SK-N-SH (cell line): ENCODE measurements at regions not wholly inside any gene's neighbourhood (a gene's known extent, or its start where the extent isn't known, plus 50 kb on each side); places are given as distances from the start of the nearest gene placed in this dataset.

Experiments
- CTCF ChIA-PET: fragments of 300-600, 350-600 bp; formaldehyde crosslinking; extraction: SDS; loops from one replicate; lab custom pipeline; 2021; lab: Yijun Ruan, JAX
- POLR2A ChIA-PET: fragments of 350-600 bp; sonication (Branson Sonifier 250); formaldehyde crosslinking; extraction: SDS; loops from one replicate; lab custom pipeline; 2020; ENCODE audit warnings: antibody characterized with exemption, inconsistent platforms; lab: Yijun Ruan, JAX
- DNase-seq: peaks from one replicate; pipeline ENCODE4 v3.0.0; 2012
- H2AFZ ChIP-seq: fragments of 200-600 bp; sonication (generic); 2 replicates; pipeline ENCODE4 v1.8.1; 2016; ENCODE audit warnings: antibody characterized with exemption, mild to moderate bottlenecking, low read depth
- H3F3A ChIP-seq: fragments of 200-600 bp; sonication (generic); replicated peaks from 2 replicates; pipeline ENCODE3; 2016; ENCODE audit warnings: antibody characterized with exemption, mild to moderate bottlenecking; ENCODE audit not compliant: insufficient read depth
- H3K27ac ChIP-seq, 2 experiments: fragments of 200-500 bp in 1 of 2; fragments of 200-600 bp in 1 of 2; sonication (Bioruptor generic) in 1 of 2; sonication (generic), shearing (Covaris generic) in 1 of 2; 2 replicates each; pipeline versions ENCODE4 v1.5.1 to v1.6.1; 2014 to 2016; ENCODE audit warnings: low read depth in 2 of 2, inconsistent platforms in 1 of 2, low read length in 1 of 2, mild to moderate bottlenecking in 1 of 2, mixed read lengths in 1 of 2
- H3K27me3 ChIP-seq: fragments of 200-600 bp; sonication (generic), shearing (Covaris generic); 2 replicates; pipeline ENCODE4 v1.6.1; 2016; ENCODE audit warnings: mixed run types; ENCODE audit not compliant: insufficient read depth
- H3K36me3 ChIP-seq, 2 experiments: fragments of 200-500 bp in 1 of 2; fragments of 200-600 bp in 1 of 2; sonication (Bioruptor generic) in 1 of 2; sonication (generic) in 1 of 2; replicated peaks in 1 of 2; 2 replicates each; pipeline versions ENCODE3 to v1.5.1; 2014 to 2016; ENCODE audit warnings: low read length in 1 of 2, mild to moderate bottlenecking in 1 of 2; ENCODE audit not compliant: insufficient read depth in 2 of 2, control insufficient read depth in 1 of 2
- H3K4me1 ChIP-seq, 2 experiments: fragments of 200-500 bp in 1 of 2; fragments of 200-600 bp in 1 of 2; sonication (Bioruptor generic) in 1 of 2; sonication (generic), shearing (Covaris generic) in 1 of 2; 2 replicates each; pipeline versions ENCODE4 v1.5.1 to v1.6.1; 2014 to 2016; ENCODE audit warnings: low read depth in 1 of 2, low read length in 1 of 2, mixed run types in 1 of 2; ENCODE audit not compliant: insufficient read depth in 2 of 2, control insufficient read depth in 1 of 2
- H3K4me2 ChIP-seq: fragments of 200-600 bp; sonication (generic), shearing (Covaris generic); 2 replicates; pipeline ENCODE4 v1.6.1; 2017; ENCODE audit warnings: mixed run types
- H3K4me3 ChIP-seq, 2 experiments: fragments of 200-500 bp in 1 of 2; fragments of 200-600 bp in 1 of 2; sonication (Bioruptor generic) in 1 of 2; sonication (generic), shearing (Covaris generic) in 1 of 2; 2 replicates each; pipeline versions ENCODE4 v1.5.1 to v1.8.1; 2014 to 2016; ENCODE audit warnings: low read depth in 2 of 2, inconsistent platforms in 1 of 2, low read length in 1 of 2, mild to moderate bottlenecking in 1 of 2, mixed read lengths in 1 of 2, moderate library complexity in 1 of 2
- H3K79me2 ChIP-seq: fragments of 200-600 bp; sonication (generic); 2 replicates; pipeline ENCODE4 v1.8.1; 2017; ENCODE audit warnings: mild to moderate bottlenecking; ENCODE audit not compliant: insufficient read depth
- H3K9ac ChIP-seq: fragments of 200-600 bp; sonication (generic); 2 replicates; pipeline ENCODE4 v1.6.1; 2017; ENCODE audit warnings: mixed run types
- H3K9me2 ChIP-seq: fragments of 200-600 bp; sonication (generic); 2 replicates; pipeline ENCODE4 v1.6.1; 2017; ENCODE audit warnings: mixed run types
- H3K9me3 ChIP-seq: fragments of 200-600 bp; sonication (generic); 2 replicates; pipeline ENCODE4 v1.6.1; 2017; ENCODE audit warnings: mixed run types, mild to moderate bottlenecking, moderate library complexity
- H4K20me1 ChIP-seq: fragments of 200-600 bp; sonication (generic); 2 replicates; pipeline ENCODE4 v1.6.1; 2017; ENCODE audit warnings: mild to moderate bottlenecking, mixed run types; ENCODE audit not compliant: insufficient read depth
- CHD2 ChIP-seq: fragments of 150-350 bp; IDR thresholded peaks from 2 replicates; pipeline ENCODE4 v1.6.1; 2018; ENCODE audit warnings: low read length; ENCODE audit not compliant: partially characterized antibody
- ELF1 ChIP-seq: IDR thresholded peaks from 2 replicates; pipeline ENCODE4 v1.4.0; 2012
- EP300 ChIP-seq, 2 experiments: IDR thresholded peaks; 2 replicates each; pipeline versions ENCODE4 v1.4.0 to v1.6.1; 2012; ENCODE audit warnings: borderline replicate concordance in 1 of 2, low read depth in 1 of 2, low read length in 1 of 2
- FOSL2 ChIP-seq: IDR thresholded peaks from 2 replicates; pipeline ENCODE4 v1.4.0; 2012; ENCODE audit warnings: low read depth, mild to moderate bottlenecking, moderate library complexity, borderline replicate concordance
- FOXJ3 ChIP-seq: sonication (generic); formaldehyde crosslinking; IDR thresholded peaks from 2 replicates; pipeline ENCODE4 v1.5.1; 2020; ENCODE audit warnings: mild to moderate bottlenecking, missing genetic modification reagents
- GABPA ChIP-seq: IDR thresholded peaks from 2 replicates; pipeline ENCODE4 v1.4.0; 2012; ENCODE audit warnings: low read depth, mild to moderate bottlenecking
- GATA2 ChIP-seq: sonication (generic); formaldehyde crosslinking; IDR thresholded peaks from 2 replicates; pipeline ENCODE4 v1.5.0; 2020; ENCODE audit warnings: mild to moderate bottlenecking, missing genetic modification reagents
- JUND ChIP-seq: IDR thresholded peaks from 2 replicates; pipeline ENCODE4 v1.4.0; 2012
- NFIC ChIP-seq: IDR thresholded peaks from 2 replicates; pipeline ENCODE4 v1.4.0; 2012; ENCODE audit warnings: borderline replicate concordance
- POLR2AphosphoS5 ChIP-seq: IDR thresholded peaks from 2 replicates; pipeline ENCODE4 v1.6.1; 2012; ENCODE audit warnings: low read depth, low read length
- RCOR1 ChIP-seq: fragments of 150-350 bp; IDR thresholded peaks from 2 replicates; pipeline ENCODE4 v1.6.1; 2017; ENCODE audit warnings: antibody characterized with exemption, low read length
- RFX5 ChIP-seq: IDR thresholded peaks from 2 replicates; pipeline ENCODE4 v1.6.1; 2012; ENCODE audit warnings: mild to moderate bottlenecking, improper control_type of control experiment, low read length
- RXRA ChIP-seq: IDR thresholded peaks from 2 replicates; pipeline ENCODE4 v1.4.0; 2012; ENCODE audit warnings: low read depth, mild to moderate bottlenecking, borderline replicate concordance
- TAF1 ChIP-seq: IDR thresholded peaks from 2 replicates; pipeline ENCODE4 v1.6.1; 2012; ENCODE audit warnings: low read depth, mild to moderate bottlenecking, low read length, moderate library complexity, borderline replicate concordance
- YY1 ChIP-seq: IDR thresholded peaks from 2 replicates; pipeline ENCODE4 v1.4.0; 2012; ENCODE audit warnings: low read depth, mild to moderate bottlenecking
- WGBS: methylation state at CpG from one replicate; pipeline ENCODE4 v1.1.6; 2017; ENCODE audit warnings: low lambda C conversion rate; 5-methylcytosine and 5-hydroxymethylcytosine counted together
- TF ChIP-seq, protein P1 (sequence below): IDR thresholded peaks from 2 replicates; pipeline ENCODE4 v1.4.0; 2012; ENCODE audit warnings: low read depth, borderline replicate concordance
- TF ChIP-seq, protein P2 (sequence below): IDR thresholded peaks from 2 replicates; pipeline ENCODE4 v1.4.0; 2012; ENCODE audit warnings: low read depth
- TF ChIP-seq, protein P3 (sequence below): IDR thresholded peaks from 2 replicates; pipeline ENCODE4 v1.4.0; 2012; ENCODE audit warnings: low read depth, borderline replicate concordance
- TF ChIP-seq, protein P4 (sequence below): fragments of 200-600 bp; sonication (generic); IDR thresholded peaks from 2 replicates; pipeline ENCODE4 v1.6.1; 2017; ENCODE audit warnings: antibody characterized with exemption, mild to moderate bottlenecking, moderate library complexity
- TF ChIP-seq, protein P5 (sequence below): fragments of 150-350 bp; IDR thresholded peaks from 2 replicates; pipeline ENCODE4 v1.6.1; 2017; ENCODE audit warnings: antibody characterized with exemption, low read length, low read depth, borderline replicate concordance

DNA sequence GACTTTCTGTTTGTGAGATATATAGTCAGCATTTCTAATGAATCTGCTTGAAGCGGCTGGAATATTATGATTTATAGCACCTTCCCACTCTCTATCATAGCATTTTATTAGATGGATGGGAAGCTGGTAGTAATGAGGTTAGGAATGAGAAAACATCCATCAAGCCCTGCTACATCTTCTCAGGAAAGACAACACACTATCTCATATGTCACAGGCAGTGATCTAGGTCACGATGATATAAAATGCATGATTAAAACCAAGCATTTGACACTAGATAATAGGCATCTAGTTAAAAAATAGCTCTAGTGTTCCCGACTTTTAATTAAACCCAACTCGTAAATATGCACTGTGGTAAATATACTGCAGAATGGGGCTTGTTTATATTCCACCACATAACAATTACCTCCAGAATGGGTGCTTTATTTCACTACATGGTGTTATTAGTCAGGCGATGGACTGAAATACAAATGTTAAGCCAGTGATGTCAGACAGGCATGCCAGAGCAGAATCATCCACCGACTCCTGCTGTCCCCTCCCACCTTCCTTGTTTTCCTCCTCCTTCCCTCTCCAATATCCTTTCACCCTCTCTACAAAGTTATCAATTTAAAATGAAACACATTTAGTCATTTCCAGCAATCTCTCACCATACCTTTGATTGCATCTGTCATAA is 286.8 kb downstream of the SPATA31D1 start:
- Histone ChIP-seq H3K9me3 (no peaks in the 10 kb centered on the region), H3K4me1 (peaks cover 0 to 6% of the 10 kb centered on the region in 2 experiments; a peak in 1 of 4 replicates), H3K9me2 (no peaks in the 10 kb centered on the region), H3F3A (no peaks in the 10 kb centered on the region), H4K20me1 (no peaks in the 10 kb centered on the region), H3K27ac (no peak overlapping the region), H3K4me3 (no peak overlapping the region), H2AFZ (no peak overlapping the region), H3K9ac (no peak overlapping the region), H3K79me2 (no peaks in the 10 kb centered on the region), H3K4me2 (no peak overlapping the region), H3K27me3 (no peaks in the 10 kb centered on the region), H3K36me3 (no peaks in the 10 kb centered on the region)
- CTCF ChIA-PET: interaction anchor here (1.5 kb wide), 1 partner anchor 15 kb away, joined by 4 read pairs; no protein-coding TSS in a partner anchor
- POLR2A ChIA-PET: no interaction called here
- TF ChIP-seq RXRA: no peak
- TF ChIP-seq JUND: no peak
- no peak for TF ChIP-seq GATA2 (CRISPR knock-in tag)
- TF ChIP-seq ELF1: no peak
- TF ChIP-seq, protein P1, sequence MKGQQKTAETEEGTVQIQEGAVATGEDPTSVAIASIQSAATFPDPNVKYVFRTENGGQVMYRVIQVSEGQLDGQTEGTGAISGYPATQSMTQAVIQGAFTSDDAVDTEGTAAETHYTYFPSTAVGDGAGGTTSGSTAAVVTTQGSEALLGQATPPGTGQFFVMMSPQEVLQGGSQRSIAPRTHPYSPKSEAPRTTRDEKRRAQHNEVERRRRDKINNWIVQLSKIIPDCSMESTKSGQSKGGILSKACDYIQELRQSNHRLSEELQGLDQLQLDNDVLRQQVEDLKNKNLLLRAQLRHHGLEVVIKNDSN: no peak
- no peak for TF ChIP-seq NFIC
- TF ChIP-seq RCOR1: no peak
- TF ChIP-seq, protein P2, sequence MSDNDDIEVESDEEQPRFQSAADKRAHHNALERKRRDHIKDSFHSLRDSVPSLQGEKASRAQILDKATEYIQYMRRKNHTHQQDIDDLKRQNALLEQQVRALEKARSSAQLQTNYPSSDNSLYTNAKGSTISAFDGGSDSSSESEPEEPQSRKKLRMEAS: no peak
- no peak for TF ChIP-seq EP300 (IDR thresholded peaks at IDR 0.05; ENCODE audit: borderline replicate concordance in 1 of 2, low read depth in 1 of 2, low read length in 1 of 2)
- no peak for TF ChIP-seq FOSL2
- TF ChIP-seq, protein P3, sequence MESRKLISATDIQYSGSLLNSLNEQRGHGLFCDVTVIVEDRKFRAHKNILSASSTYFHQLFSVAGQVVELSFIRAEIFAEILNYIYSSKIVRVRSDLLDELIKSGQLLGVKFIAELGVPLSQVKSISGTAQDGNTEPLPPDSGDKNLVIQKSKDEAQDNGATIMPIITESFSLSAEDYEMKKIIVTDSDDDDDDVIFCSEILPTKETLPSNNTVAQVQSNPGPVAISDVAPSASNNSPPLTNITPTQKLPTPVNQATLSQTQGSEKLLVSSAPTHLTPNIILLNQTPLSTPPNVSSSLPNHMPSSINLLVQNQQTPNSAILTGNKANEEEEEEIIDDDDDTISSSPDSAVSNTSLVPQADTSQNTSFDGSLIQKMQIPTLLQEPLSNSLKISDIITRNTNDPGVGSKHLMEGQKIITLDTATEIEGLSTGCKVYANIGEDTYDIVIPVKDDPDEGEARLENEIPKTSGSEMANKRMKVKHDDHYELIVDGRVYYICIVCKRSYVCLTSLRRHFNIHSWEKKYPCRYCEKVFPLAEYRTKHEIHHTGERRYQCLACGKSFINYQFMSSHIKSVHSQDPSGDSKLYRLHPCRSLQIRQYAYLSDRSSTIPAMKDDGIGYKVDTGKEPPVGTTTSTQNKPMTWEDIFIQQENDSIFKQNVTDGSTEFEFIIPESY: no peak
- no peak for TF ChIP-seq TAF1
- no peak for TF ChIP-seq CHD2
- no peak for TF ChIP-seq RFX5
- TF ChIP-seq FOXJ3 (CRISPR knock-in tag): no peak
- TF ChIP-seq, protein P4, sequence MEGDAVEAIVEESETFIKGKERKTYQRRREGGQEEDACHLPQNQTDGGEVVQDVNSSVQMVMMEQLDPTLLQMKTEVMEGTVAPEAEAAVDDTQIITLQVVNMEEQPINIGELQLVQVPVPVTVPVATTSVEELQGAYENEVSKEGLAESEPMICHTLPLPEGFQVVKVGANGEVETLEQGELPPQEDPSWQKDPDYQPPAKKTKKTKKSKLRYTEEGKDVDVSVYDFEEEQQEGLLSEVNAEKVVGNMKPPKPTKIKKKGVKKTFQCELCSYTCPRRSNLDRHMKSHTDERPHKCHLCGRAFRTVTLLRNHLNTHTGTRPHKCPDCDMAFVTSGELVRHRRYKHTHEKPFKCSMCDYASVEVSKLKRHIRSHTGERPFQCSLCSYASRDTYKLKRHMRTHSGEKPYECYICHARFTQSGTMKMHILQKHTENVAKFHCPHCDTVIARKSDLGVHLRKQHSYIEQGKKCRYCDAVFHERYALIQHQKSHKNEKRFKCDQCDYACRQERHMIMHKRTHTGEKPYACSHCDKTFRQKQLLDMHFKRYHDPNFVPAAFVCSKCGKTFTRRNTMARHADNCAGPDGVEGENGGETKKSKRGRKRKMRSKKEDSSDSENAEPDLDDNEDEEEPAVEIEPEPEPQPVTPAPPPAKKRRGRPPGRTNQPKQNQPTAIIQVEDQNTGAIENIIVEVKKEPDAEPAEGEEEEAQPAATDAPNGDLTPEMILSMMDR: no peak
- TF ChIP-seq YY1: no peak
- no peak for TF ChIP-seq POLR2AphosphoS5
- TF ChIP-seq GABPA: no peak
- TF ChIP-seq, protein P5, sequence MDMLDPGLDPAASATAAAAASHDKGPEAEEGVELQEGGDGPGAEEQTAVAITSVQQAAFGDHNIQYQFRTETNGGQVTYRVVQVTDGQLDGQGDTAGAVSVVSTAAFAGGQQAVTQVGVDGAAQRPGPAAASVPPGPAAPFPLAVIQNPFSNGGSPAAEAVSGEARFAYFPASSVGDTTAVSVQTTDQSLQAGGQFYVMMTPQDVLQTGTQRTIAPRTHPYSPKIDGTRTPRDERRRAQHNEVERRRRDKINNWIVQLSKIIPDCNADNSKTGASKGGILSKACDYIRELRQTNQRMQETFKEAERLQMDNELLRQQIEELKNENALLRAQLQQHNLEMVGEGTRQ: no peak
- WGBS: 80% methylated on average over 6 of the region's 6 CpGs
- no peak for DNase-seq
